Gastroesophageal sphincter (tissue), 3 donors: ENCODE measurements at regions not wholly inside any gene's neighbourhood (a gene's known extent, or its start where the extent isn't known, plus 50 kb on each side); places are given as distances from the start of the nearest gene placed in this dataset.

Source experiments
- EP300 ChIP-seq: sonication (generic); formaldehyde crosslinking; IDR thresholded peaks from one replicate; pipeline ENCODE4 v1.6.1; 2017; ENCODE audit warnings: antibody characterized with exemption, mild to moderate bottlenecking
- POLR2A ChIP-seq, 2 donors: fragments of 450-650 bp; IDR thresholded peaks; one replicate each; pipeline ENCODE4 v1.6.1; 2017; ENCODE audit warnings: antibody characterized with exemption in 2 of 2, mild to moderate bottlenecking in 2 of 2, moderate library complexity in 1 of 2
- POLR2AphosphoS5 ChIP-seq: sonication (generic); formaldehyde crosslinking; IDR thresholded peaks from one replicate; pipeline ENCODE4 v1.6.1; 2017; ENCODE audit warnings: antibody characterized with exemption
- TF ChIP-seq, protein P1 (sequence below), 4 experiments: fragments of 200-600 bp in 2 of 4; fragments of 450-650 bp in 2 of 4; sonication (generic) in 1 of 4; IDR thresholded peaks; one replicate each; pipeline ENCODE4 v1.5.1; 2017 to 2019; ENCODE audit warnings: antibody characterized with exemption in 4 of 4, mild to moderate bottlenecking in 2 of 4, moderate library complexity in 2 of 4

DNA sequence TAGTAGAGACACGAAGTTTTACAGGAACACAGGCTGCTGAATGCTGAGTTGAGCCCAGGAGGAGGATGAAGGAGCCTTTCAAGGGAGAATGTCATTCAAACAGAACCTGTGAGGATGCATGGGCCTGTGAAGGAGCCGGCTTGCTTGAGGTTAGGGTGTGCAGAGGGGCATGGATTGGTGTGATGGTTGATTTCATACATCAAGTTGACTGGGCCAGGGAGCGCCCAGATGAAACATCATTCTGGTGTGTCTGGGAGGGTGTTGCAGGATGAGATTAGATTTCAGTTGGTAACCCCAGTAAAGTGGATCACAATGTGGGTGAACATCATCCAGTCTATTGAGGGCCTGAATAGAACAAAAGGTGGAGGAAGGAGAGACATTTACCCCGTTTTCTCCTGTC is 243.6 kb downstream of the EDEM1 start:
- TF ChIP-seq, protein P1, sequence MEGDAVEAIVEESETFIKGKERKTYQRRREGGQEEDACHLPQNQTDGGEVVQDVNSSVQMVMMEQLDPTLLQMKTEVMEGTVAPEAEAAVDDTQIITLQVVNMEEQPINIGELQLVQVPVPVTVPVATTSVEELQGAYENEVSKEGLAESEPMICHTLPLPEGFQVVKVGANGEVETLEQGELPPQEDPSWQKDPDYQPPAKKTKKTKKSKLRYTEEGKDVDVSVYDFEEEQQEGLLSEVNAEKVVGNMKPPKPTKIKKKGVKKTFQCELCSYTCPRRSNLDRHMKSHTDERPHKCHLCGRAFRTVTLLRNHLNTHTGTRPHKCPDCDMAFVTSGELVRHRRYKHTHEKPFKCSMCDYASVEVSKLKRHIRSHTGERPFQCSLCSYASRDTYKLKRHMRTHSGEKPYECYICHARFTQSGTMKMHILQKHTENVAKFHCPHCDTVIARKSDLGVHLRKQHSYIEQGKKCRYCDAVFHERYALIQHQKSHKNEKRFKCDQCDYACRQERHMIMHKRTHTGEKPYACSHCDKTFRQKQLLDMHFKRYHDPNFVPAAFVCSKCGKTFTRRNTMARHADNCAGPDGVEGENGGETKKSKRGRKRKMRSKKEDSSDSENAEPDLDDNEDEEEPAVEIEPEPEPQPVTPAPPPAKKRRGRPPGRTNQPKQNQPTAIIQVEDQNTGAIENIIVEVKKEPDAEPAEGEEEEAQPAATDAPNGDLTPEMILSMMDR (IDR thresholded peaks at IDR 0.05), result no peak
- no peak for TF ChIP-seq POLR2A (IDR thresholded peaks at IDR 0.05)
- no peak for TF ChIP-seq POLR2AphosphoS5
- TF ChIP-seq EP300, result no peak
